ENCODE measurements at regions not wholly inside any gene's neighbourhood (a gene's known extent, or its start where the extent isn't known, plus 50 kb on each side); places are given as distances from the start of the nearest gene placed in this dataset.

GRCh38 chr15:35308802-35309201 lies 223.7 kb upstream of the NANOGP8 start:
- no peaks in the 10 kb centered on the region for H3K27me3 ChIP-seq
- H3K4me3 ChIP-seq (ENCODE audit: low read depth, low read length), result peak overlapping the region; percentile 11
- no peak for TF ChIP-seq CTCF (IDR thresholded peaks at IDR 0.05; ENCODE audit: low read depth, low read length)
- no peaks in the 10 kb centered on the region for H3K9me3 ChIP-seq
- peaks cover 55% of the 10 kb centered on the region for H3K4me1 ChIP-seq
- DNase-seq, result peak; percentile 50
- no peaks in the 10 kb centered on the region for H3K36me3 ChIP-seq

DNA sequence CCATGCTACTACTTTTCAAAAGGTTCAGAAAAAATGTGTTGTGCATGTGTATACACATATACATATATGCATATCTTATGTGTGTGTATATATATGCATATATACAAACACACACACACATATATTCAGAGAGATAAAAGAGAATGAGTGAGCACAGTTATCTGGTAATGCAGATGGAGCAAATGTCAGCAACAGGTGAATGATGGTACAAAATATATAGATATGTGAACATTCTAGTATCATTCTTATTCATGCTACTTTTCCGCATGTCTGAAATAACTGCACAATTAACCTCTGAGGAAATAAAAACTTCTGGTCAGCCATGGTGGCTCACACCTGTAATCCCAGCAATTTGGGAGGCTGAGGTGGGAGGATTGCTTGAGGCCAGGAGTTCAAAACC lies 222.6 kb upstream of the NANOGP8 start:
- peaks cover 53% of the 10 kb centered on the region for H3K4me1 ChIP-seq

DNA sequence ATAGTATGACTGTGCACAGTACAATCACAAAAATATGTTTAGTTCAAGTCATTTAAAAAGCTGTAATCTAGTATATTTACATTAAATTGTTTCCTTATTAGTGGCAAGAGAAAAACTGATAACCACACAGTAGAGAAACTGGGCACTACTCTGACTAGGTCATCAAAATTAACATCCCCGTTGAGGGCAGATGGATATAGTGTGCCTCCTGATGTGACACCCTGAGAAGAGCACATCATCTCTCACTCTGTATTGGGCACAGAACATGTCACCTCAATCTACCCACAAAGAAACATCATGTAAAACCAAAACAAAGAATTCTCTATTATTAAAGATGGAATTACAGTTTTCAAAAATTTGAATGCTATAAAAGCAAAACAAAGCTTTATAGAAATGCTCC lies 221.9 kb upstream of the NANOGP8 start:
- Histone ChIP-seq H3K9me3 (no peaks in the 10 kb centered on the region), H3K36me3 (no peaks in the 10 kb centered on the region), H3K27me3 (no peaks in the 10 kb centered on the region), H3K4me1 (peaks cover 55% of the 10 kb centered on the region), H3K4me3 (ENCODE audit: low read depth, low read length) (no peak overlapping the region)
- TF ChIP-seq CTCF (IDR thresholded peaks at IDR 0.05; ENCODE audit: low read depth, low read length), result no peak
- DNase-seq, result no peak

More for the DNA sequence above, 222.6 kb upstream of the NANOGP8 start:
- Histone ChIP-seq H3K9me3 (no peaks in the 10 kb centered on the region), H3K27me3 (no peaks in the 10 kb centered on the region), H3K36me3 (no peaks in the 10 kb centered on the region), H3K4me3 (ENCODE audit: low read depth, low read length) (no peak overlapping the region)
- DNase-seq, result no peak
- no peak for TF ChIP-seq CTCF (IDR thresholded peaks at IDR 0.05; ENCODE audit: low read depth, low read length)

DNA sequence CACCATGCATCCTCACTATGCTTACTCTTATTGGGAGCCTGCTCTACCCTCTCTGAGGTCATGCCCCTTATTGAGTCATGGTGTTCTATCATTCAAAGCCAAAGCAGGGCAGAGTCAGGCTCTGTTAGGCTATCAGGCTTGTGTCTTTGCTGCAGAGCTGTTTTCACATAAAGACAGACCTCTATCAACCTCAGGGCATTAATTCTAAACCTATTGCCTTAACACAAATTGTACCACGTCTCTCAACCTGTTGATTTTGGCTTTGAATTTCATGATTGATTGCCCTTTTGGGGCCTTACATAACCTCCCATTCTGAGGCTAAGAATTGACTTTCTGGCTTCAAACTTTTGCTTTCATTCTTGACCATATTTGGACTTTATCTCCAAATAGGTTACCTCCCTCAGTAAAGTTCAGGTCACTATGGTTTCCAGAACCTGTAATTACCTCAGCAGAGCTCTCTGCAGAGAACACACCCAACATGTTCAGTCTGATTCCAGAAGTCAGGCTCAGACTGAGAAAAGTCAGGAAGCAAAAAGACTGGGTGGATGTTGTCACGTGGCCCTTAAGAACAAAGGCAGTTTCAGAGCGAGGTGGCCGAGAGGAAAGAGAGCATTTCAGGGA lies 221.4 kb upstream of the NANOGP8 start:
- H3K27me3 ChIP-seq, result no peaks in the 10 kb centered on the region
- H3K9me3 ChIP-seq, result no peaks in the 10 kb centered on the region
- no peak overlapping the region; the same call in 1 of the 2 replicates for H3K4me3 ChIP-seq (ENCODE audit: low read depth, low read length)
- DNase-seq, result peak; percentile 62
- H3K4me1 ChIP-seq, result peaks cover 55% of the 10 kb centered on the region
- TF ChIP-seq CTCF (IDR thresholded peaks at IDR 0.05; ENCODE audit: low read depth, low read length), result no peak
- no peaks in the 10 kb centered on the region for H3K36me3 ChIP-seq

DNA sequence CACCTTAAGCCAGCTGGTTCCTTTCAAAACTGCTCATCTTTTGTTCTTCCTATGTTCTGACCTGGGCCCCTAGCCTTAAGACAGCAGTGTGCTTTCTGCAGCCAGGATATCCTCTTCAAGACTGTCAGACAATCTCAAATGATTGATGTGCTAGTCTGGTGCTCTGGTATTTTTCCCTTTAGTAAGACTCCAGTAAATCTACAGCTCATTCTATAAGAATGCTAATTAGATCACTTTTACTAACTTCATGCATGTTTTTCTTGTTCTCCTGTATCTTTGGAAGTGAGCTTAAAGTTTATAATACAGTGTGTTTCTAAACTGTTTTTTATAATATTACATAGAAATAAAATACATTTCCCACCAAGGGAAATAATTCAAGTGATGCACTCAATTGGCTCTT lies 220.9 kb upstream of the NANOGP8 start:
- Histone ChIP-seq H3K36me3 (no peaks in the 10 kb centered on the region), H3K4me3 (ENCODE audit: low read depth, low read length) (no peak overlapping the region), H3K27me3 (no peaks in the 10 kb centered on the region), H3K9me3 (no peaks in the 10 kb centered on the region), H3K4me1 (peaks cover 55% of the 10 kb centered on the region)
- DNase-seq, result no peak
- TF ChIP-seq CTCF (IDR thresholded peaks at IDR 0.05; ENCODE audit: low read depth, low read length), result no peak

DNA sequence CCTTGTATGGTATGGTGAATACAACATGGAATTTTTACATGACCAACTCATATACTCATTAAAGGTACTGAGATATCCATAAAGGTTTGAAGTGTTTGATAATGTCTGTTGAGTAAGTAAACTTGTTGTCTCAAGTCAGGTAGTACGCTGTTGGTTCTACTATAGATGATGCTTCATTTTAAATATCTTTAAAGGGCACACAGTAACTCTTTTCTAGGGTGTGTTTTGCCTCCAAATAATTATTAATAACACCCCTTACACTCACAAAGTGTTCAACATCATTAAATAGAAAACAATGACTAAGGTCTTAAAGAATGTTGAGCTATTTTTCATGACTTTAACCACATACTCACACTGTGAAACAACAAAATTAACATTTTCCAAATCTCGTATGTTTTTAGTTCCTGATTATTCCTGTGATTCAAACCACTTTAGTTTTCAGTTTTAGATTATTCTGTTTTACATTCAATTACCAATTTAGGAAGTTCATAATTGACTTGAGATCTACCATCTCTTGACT lies 220.0 kb upstream of the NANOGP8 start:
- peaks cover 54% of the 10 kb centered on the region for H3K4me1 ChIP-seq
- no peak for DNase-seq
- no peak overlapping the region for H3K4me3 ChIP-seq (ENCODE audit: low read depth, low read length)
- no peaks in the 10 kb centered on the region for H3K27me3 ChIP-seq
- no peaks in the 10 kb centered on the region; the same call in 1 of the 2 replicates for H3K36me3 ChIP-seq
- H3K9me3 ChIP-seq, result no peaks in the 10 kb centered on the region
- no peak for TF ChIP-seq CTCF (IDR thresholded peaks at IDR 0.05; ENCODE audit: low read depth, low read length)
